ENCODE measurements at regions not wholly inside any gene's neighbourhood (a gene's known extent, or its start where the extent isn't known, plus 50 kb on each side); places are given as distances from the start of the nearest gene placed in this dataset.

- H3K4me3 ChIP-seq (ENCODE audit: low read depth, low read length) = no peak overlapping the region
- no peak for DNase-seq (ENCODE audit: low read depth, low spot score)
- TF ChIP-seq CTCF (IDR thresholded peaks at IDR 0.05; ENCODE audit: insufficient read depth, low read length, missing control alignments) = no peak
- ChIA-PET CTCF (interaction anchor here (4.1 kb wide), 1 partner anchor 414 kb away, joined by 17 read pairs; no protein-coding TSS in a partner anchor), POLR2A (no interaction called here)
Measured at GRCh38 chr1:222040955-222041354, 299.1 kb upstream of the DUSP10 start.

GRCh38 chr1:222040121-222040805, 298.4 kb upstream of the DUSP10 start:
- CTCF ChIA-PET = interaction anchor here (0.7 kb wide), 1 partner anchor 13 kb away, joined by 3 read pairs; no protein-coding TSS in a partner anchor
- H3K4me3 ChIP-seq (ENCODE audit: low read depth, low read length) = no peak overlapping the region
- no peak for TF ChIP-seq CTCF (IDR thresholded peaks at IDR 0.05; ENCODE audit: insufficient read depth, low read length, missing control alignments)
- DNase-seq (ENCODE audit: low read depth, low spot score) = no peak
- POLR2A ChIA-PET = interaction anchor here (0.7 kb wide), 1 partner anchor 24 kb away, joined by 4 read pairs; no protein-coding TSS in a partner anchor

GRCh38 chr1:222038971-222039370, 297.1 kb upstream of the DUSP10 start:
- POLR2A ChIA-PET = no interaction called here
- no peak for TF ChIP-seq CTCF (IDR thresholded peaks at IDR 0.05; ENCODE audit: insufficient read depth, low read length, missing control alignments)
- DNase-seq (ENCODE audit: low read depth, low spot score) = no peak
- no peak overlapping the region for H3K4me3 ChIP-seq (ENCODE audit: low read depth, low read length)
- CTCF ChIA-PET = no interaction called here

GRCh38 chr1:222037720-222038119, 295.8 kb upstream of the DUSP10 start:
- ChIA-PET CTCF (interaction anchor here (1.6 kb wide), 1 partner anchor 418 kb away, joined by 3 read pairs; no protein-coding TSS in a partner anchor), POLR2A (no interaction called here)
- no peak for DNase-seq (ENCODE audit: low read depth, low spot score)
- no peak for TF ChIP-seq CTCF (IDR thresholded peaks at IDR 0.05; ENCODE audit: insufficient read depth, low read length, missing control alignments)
- H3K4me3 ChIP-seq (ENCODE audit: low read depth, low read length) = no peak overlapping the region

- DNase-seq (ENCODE audit: low read depth, low spot score) = no peak
- no peak overlapping the region for H3K4me3 ChIP-seq (ENCODE audit: low read depth, low read length)
- no peak for TF ChIP-seq CTCF (IDR thresholded peaks at IDR 0.05; ENCODE audit: insufficient read depth, low read length, missing control alignments)
- ChIA-PET CTCF (no interaction called here), POLR2A (no interaction called here)
Measured at GRCh38 chr1:222034790-222035189, 292.9 kb upstream of the DUSP10 start.

GRCh38 chr1:222033450-222033849, 291.6 kb upstream of the DUSP10 start:
- H3K4me3 ChIP-seq (ENCODE audit: low read depth, low read length) = no peak overlapping the region
- POLR2A ChIA-PET = no interaction called here

More at GRCh38 chr1:222033450-222033849, 291.6 kb upstream of the DUSP10 start:
- no peak for TF ChIP-seq CTCF (IDR thresholded peaks at IDR 0.05; ENCODE audit: insufficient read depth, low read length, missing control alignments)
- CTCF ChIA-PET = no interaction called here
- DNase-seq (ENCODE audit: low read depth, low spot score) = no peak
